ENCODE measurements at regions not wholly inside any gene's neighbourhood (a gene's known extent, or its start where the extent isn't known, plus 50 kb on each side); places are given as distances from the start of the nearest gene placed in this dataset.
"Not testable (repeated sequence)": the region's sequence is repeated elsewhere in the genome, so short reads cannot be mapped to it uniquely, and the experiment has no call there.

GRCh38 chr7:73941836-73942551, 81.0 kb downstream of the TMEM270 start:
- Mint-ChIP-seq H3K4me1 (ENCODE audit: low read depth) (no peaks in the 10 kb centered on the region), H3K36me3 (no peaks in the 10 kb centered on the region), H3K4me3 (no peak overlapping the region), H3K9me3 (peaks cover 26% of the 10 kb centered on the region), H3K27me3 (peaks cover 5% of the 10 kb centered on the region), H3K27ac (no peak overlapping the region)
- no peak for DNase-seq
- CTCF ChIA-PET, result no interaction called here
- intact Hi-C loops (cut with micrococcal nuclease), result no loop called here
- POLR2A ChIA-PET, result no interaction called here

GRCh38 chr7:73945022-73945421, 83.0 kb upstream of the ELN start:
- DNase-seq, result no peak
- ChIA-PET POLR2A (no interaction called here), CTCF (no interaction called here)
- peaks cover 33% of the 10 kb centered on the region for H3K9me3 Mint-ChIP-seq
- H3K4me1 Mint-ChIP-seq (ENCODE audit: low read depth), result no peaks in the 10 kb centered on the region
- H3K27ac Mint-ChIP-seq, result no peak overlapping the region
- H3K36me3 Mint-ChIP-seq, result no peaks in the 10 kb centered on the region
- no peak overlapping the region for H3K4me3 Mint-ChIP-seq
- H3K27me3 Mint-ChIP-seq, result peaks cover 4% of the 10 kb centered on the region
- intact Hi-C loops (cut with micrococcal nuclease), result no loop called here

GRCh38 chr7:73948287-73948686, 79.7 kb upstream of the ELN start:
- no peak for DNase-seq
- Mint-ChIP-seq H3K4me1 (ENCODE audit: low read depth) (no peaks in the 10 kb centered on the region), H3K4me3 (no peak overlapping the region), H3K27ac (no peak overlapping the region), H3K9me3 (peaks cover 24% of the 10 kb centered on the region), H3K36me3 (no peaks in the 10 kb centered on the region), H3K27me3 (peaks cover 5% of the 10 kb centered on the region)
- POLR2A ChIA-PET, result no interaction called here
- intact Hi-C loops (cut with micrococcal nuclease), result no loop called here
- CTCF ChIA-PET, result no interaction called here

- DNase-seq, result no peak
- Mint-ChIP-seq H3K27me3 (peaks cover 8% of the 10 kb centered on the region), H3K36me3 (no peaks in the 10 kb centered on the region), H3K9me3 (peaks cover 13% of the 10 kb centered on the region), H3K4me3 (no peak overlapping the region), H3K4me1 (ENCODE audit: low read depth) (no peaks in the 10 kb centered on the region), H3K27ac (no peak overlapping the region)
- ChIA-PET CTCF (no interaction called here), POLR2A (no interaction called here)
- intact Hi-C loops (cut with micrococcal nuclease), result no loop called here
Measured at GRCh38 chr7:73952266-73952665, 75.7 kb upstream of the ELN start.

- Mint-ChIP-seq H3K27ac (no peak overlapping the region), H3K27me3 (peaks cover 8% of the 10 kb centered on the region), H3K4me1 (ENCODE audit: low read depth) (no peaks in the 10 kb centered on the region), H3K36me3 (no peaks in the 10 kb centered on the region), H3K9me3 (peaks cover 2% of the 10 kb centered on the region), H3K4me3 (no peak overlapping the region)
- intact Hi-C loops (cut with micrococcal nuclease), result no loop called here
- no peak for DNase-seq
- POLR2A ChIA-PET, result no interaction called here
- CTCF ChIA-PET, result no interaction called here
Measured at GRCh38 chr7:73954181-73954580, 73.8 kb upstream of the ELN start.

GRCh38 chr7:73954861-73955260, 73.1 kb upstream of the ELN start:
- Mint-ChIP-seq H3K4me3 (no peak overlapping the region), H3K27ac (no peak overlapping the region), H3K9me3 (no peaks in the 10 kb centered on the region), H3K4me1 (ENCODE audit: low read depth) (no peaks in the 10 kb centered on the region), H3K36me3 (no peaks in the 10 kb centered on the region), H3K27me3 (peaks cover 8% of the 10 kb centered on the region)
- no peak for DNase-seq
- CTCF ChIA-PET, result no interaction called here
- intact Hi-C loops (cut with micrococcal nuclease), result no loop called here
- POLR2A ChIA-PET, result no interaction called here

- intact Hi-C loops (cut with micrococcal nuclease), result no loop called here
- Mint-ChIP-seq H3K4me1 (ENCODE audit: low read depth) (no peaks in the 10 kb centered on the region), H3K4me3 (no peak overlapping the region), H3K27me3 (no peaks in the 10 kb centered on the region), H3K9me3 (peaks cover 17% of the 10 kb centered on the region), H3K27ac (no peak overlapping the region), H3K36me3 (peaks cover 7% of the 10 kb centered on the region)
- ChIA-PET CTCF (no interaction called here), POLR2A (interaction anchor here (0.7 kb wide), 1 partner anchor 427 kb away, joined by 5 read pairs; no protein-coding TSS in a partner anchor)
- no peak for DNase-seq
Measured at GRCh38 chr7:73960548-73960947, 67.4 kb upstream of the ELN start.

- CTCF ChIA-PET; intact Hi-C loops (cut with micrococcal nuclease); POLR2A ChIA-PET; H3K27me3 Mint-ChIP-seq; H3K4me1 Mint-ChIP-seq (ENCODE audit: low read depth); H3K27ac Mint-ChIP-seq; H3K4me3 Mint-ChIP-seq; H3K36me3 Mint-ChIP-seq; DNase-seq: not testable (repeated sequence)
- peaks cover 17% of the 10 kb centered on the region for H3K9me3 Mint-ChIP-seq
Measured at GRCh38 chr7:73961991-73962390, 66.0 kb upstream of the ELN start.

- Mint-ChIP-seq H3K4me3 (no peak overlapping the region), H3K4me1 (ENCODE audit: low read depth) (no peaks in the 10 kb centered on the region), H3K9me3 (peaks cover 17% of the 10 kb centered on the region), H3K27ac (no peak overlapping the region), H3K36me3 (peaks cover 7% of the 10 kb centered on the region), H3K27me3 (no peaks in the 10 kb centered on the region)
- ChIA-PET CTCF (interaction anchor here (0.7 kb wide), 1 partner anchor 155 kb away, joined by 3 read pairs; no protein-coding TSS in a partner anchor), POLR2A (no interaction called here)
- DNase-seq, result no peak
- intact Hi-C loops (cut with micrococcal nuclease), result no loop called here
Measured at GRCh38 chr7:73963252-73963822, 64.6 kb upstream of the ELN start.

GRCh38 chr7:73964786-73965185, 63.2 kb upstream of the ELN start:
- Mint-ChIP-seq H3K27me3 (no peaks in the 10 kb centered on the region), H3K9me3 (peaks cover 17% of the 10 kb centered on the region), H3K4me1 (ENCODE audit: low read depth) (no peaks in the 10 kb centered on the region), H3K36me3 (peaks cover 7% of the 10 kb centered on the region), H3K4me3 (no peak overlapping the region), H3K27ac (no peak overlapping the region)
- CTCF ChIA-PET, result no interaction called here
- DNase-seq, result no peak
- POLR2A ChIA-PET, result no interaction called here
- intact Hi-C loops (cut with micrococcal nuclease), result no loop called here

- Mint-ChIP-seq H3K4me3 (no peak overlapping the region), H3K4me1 (ENCODE audit: low read depth) (no peaks in the 10 kb centered on the region), H3K9me3 (peaks cover 17% of the 10 kb centered on the region), H3K27me3 (peaks cover 2% of the 10 kb centered on the region), H3K36me3 (peaks cover 7% of the 10 kb centered on the region), H3K27ac (no peak overlapping the region)
- intact Hi-C loops (cut with micrococcal nuclease), result no loop called here
- CTCF ChIA-PET, result no interaction called here
- POLR2A ChIA-PET, result no interaction called here
- DNase-seq, result no peak
Measured at GRCh38 chr7:73966062-73966940, 61.7 kb upstream of the ELN start.

GRCh38 chr7:73966941-73967831, 60.8 kb upstream of the ELN start:
- peaks cover 14% of the 10 kb centered on the region for H3K9me3 Mint-ChIP-seq
- no peak overlapping the region for H3K4me3 Mint-ChIP-seq
- peaks cover 4% of the 10 kb centered on the region for H3K27me3 Mint-ChIP-seq

More at GRCh38 chr7:73966941-73967831, 60.8 kb upstream of the ELN start:
- no peaks in the 10 kb centered on the region for H3K4me1 Mint-ChIP-seq (ENCODE audit: low read depth)
- intact Hi-C loops (cut with micrococcal nuclease), result no loop called here
- peaks cover 7% of the 10 kb centered on the region for H3K36me3 Mint-ChIP-seq
- POLR2A ChIA-PET, result no interaction called here
- CTCF ChIA-PET, result no interaction called here
- H3K27ac Mint-ChIP-seq, result no peak overlapping the region
- DNase-seq, result no peak
